ENCODE measurements at regions not wholly inside any gene's neighbourhood (a gene's known extent, or its start where the extent isn't known, plus 50 kb on each side); places are given as distances from the start of the nearest gene placed in this dataset.
"Not testable (repeated sequence)": the region's sequence is repeated elsewhere in the genome, so short reads cannot be mapped to it uniquely, and the experiment has no call there.

- not testable (repeated sequence) for DNase-seq (ENCODE audit: low read depth in 1 of 2, low spot score in 2 of 2); H3K4me3 ChIP-seq; H3K9me3 ChIP-seq (replicated peaks); H3K27me3 ChIP-seq (replicated peaks); H3K27ac ChIP-seq; H3K36me3 ChIP-seq; H3K4me1 ChIP-seq (replicated peaks)
Observed at GRCh38 chr21:6363591-6363990, 4157.8 kb upstream of the TPTE start.

- not testable (repeated sequence) for H3K27ac ChIP-seq; H3K27me3 ChIP-seq (replicated peaks); H3K4me3 ChIP-seq; H3K9me3 ChIP-seq (replicated peaks); H3K36me3 ChIP-seq; H3K4me1 ChIP-seq (replicated peaks)
- DNase-seq (ENCODE audit: low read depth in 1 of 2, low spot score in 2 of 2): peak; percentile 0 to 5
Observed at GRCh38 chr21:6368824-6369223, 4152.6 kb upstream of the TPTE start.

GRCh38 chr21:6373253-6373652 is 4148.1 kb upstream of the TPTE start:
- DNase-seq (ENCODE audit: low read depth in 1 of 2, low spot score in 2 of 2); H3K27me3 ChIP-seq (replicated peaks); H3K4me1 ChIP-seq (replicated peaks); H3K36me3 ChIP-seq; H3K9me3 ChIP-seq (replicated peaks); H3K27ac ChIP-seq; H3K4me3 ChIP-seq: not testable (repeated sequence)

GRCh38 chr21:6374232-6374631 is 4147.2 kb upstream of the TPTE start:
- peak; percentile 7 to 43 for DNase-seq (ENCODE audit: low read depth in 1 of 2, low spot score in 2 of 2)
- H3K4me3 ChIP-seq; H3K36me3 ChIP-seq; H3K4me1 ChIP-seq (replicated peaks); H3K9me3 ChIP-seq (replicated peaks); H3K27ac ChIP-seq; H3K27me3 ChIP-seq (replicated peaks): not testable (repeated sequence)

- H3K4me1 ChIP-seq (replicated peaks); H3K9me3 ChIP-seq (replicated peaks); H3K4me3 ChIP-seq; H3K27me3 ChIP-seq (replicated peaks); H3K27ac ChIP-seq; H3K36me3 ChIP-seq: not testable (repeated sequence)
- peak; percentile 0 to 31 for DNase-seq (ENCODE audit: low read depth in 1 of 2, low spot score in 2 of 2)
Observed at GRCh38 chr21:6374926-6375325, 4146.5 kb upstream of the TPTE start.

DNA sequence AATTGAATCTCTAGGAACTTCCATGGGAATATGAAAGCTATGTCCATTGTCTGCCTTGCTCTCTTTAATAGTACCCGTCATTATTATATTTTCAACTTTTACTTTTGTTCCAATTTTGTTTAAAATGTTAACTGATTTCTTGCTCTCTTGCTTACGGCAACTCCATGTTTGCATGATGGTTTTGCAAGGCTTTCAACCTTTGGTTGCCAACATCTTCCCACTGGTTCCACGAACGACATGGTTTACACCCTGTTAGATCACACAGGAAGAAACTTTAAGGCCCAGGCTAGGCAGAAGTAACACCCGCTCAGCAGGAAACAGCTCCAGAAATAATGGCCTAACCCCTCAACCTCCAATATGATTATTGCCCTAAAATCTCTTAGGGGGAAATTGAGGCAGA is 4145.6 kb upstream of the TPTE start:
- not testable (repeated sequence) for H3K4me3 ChIP-seq; H3K27ac ChIP-seq; H3K27me3 ChIP-seq (replicated peaks); H3K9me3 ChIP-seq (replicated peaks); H3K36me3 ChIP-seq; H3K4me1 ChIP-seq (replicated peaks)
- peak in 1 of 2 experiments; percentile 5 for DNase-seq (ENCODE audit: low read depth in 1 of 2, low spot score in 2 of 2)

DNA sequence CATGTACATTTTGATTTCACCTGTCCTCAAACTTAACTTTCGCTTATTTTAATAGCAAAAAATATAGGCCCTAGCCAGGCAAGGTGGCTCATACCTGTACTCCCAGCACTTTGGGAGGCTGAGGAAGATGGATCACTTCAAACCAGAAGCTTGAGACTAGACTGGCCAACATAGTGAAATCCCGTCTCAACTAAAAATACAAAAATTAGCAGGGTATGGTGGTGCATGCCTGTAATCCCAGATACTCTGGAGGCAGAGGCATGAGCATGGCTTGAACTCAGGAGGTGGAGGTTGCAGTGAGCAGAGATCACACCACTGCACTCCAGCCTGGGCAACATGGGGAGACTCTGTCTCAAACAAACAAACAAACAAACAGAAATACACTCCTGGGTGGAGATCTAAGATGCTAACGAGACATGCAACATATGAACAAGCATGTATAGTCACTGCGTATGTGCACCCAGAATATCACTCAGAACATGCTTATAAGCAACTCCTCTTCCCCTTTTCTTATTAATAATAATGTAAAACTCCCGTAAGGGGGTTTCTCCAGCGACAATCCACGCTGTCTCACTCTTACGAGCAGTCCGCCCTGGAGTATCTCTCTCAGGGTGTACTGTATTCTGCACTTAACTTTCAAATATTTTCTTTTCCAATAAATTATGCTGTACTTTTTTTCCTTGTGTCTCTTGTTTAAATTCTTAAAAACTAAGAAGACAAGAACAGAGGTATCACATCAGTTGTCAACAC is 4144.9 kb upstream of the TPTE start:
- not testable (repeated sequence) for H3K36me3 ChIP-seq; H3K27me3 ChIP-seq (replicated peaks); H3K4me1 ChIP-seq (replicated peaks); H3K4me3 ChIP-seq; H3K9me3 ChIP-seq (replicated peaks); H3K27ac ChIP-seq
- peak in 1 of 2 experiments; percentile 19 for DNase-seq (ENCODE audit: low read depth in 1 of 2, low spot score in 2 of 2)

Measured in SJSA1 (cell line).